Motor neuron (in vitro differentiated cells): ENCODE measurements at regions not wholly inside any gene's neighbourhood (a gene's known extent, or its start where the extent isn't known, plus 50 kb on each side); places are given as distances from the start of the nearest gene placed in this dataset.
"Not testable (repeated sequence)": the region's sequence is repeated elsewhere in the genome, so short reads cannot be mapped to it uniquely, and the experiment has no call there.

ENCODE experiments used
- ATAC-seq, 8 experiments: fragments of 200-7000 bp; cut with Tn5 transposase; replicated peaks in 6 of 8; 2 replicates each; pipeline ENCODE4 v1.8.0; 2021; ENCODE audit warnings: mild to moderate bottlenecking in 8 of 8, moderate library complexity in 8 of 8
- H3K27ac ChIP-seq, 2 donors: fragments of 250-450 bp; sonication (Bioruptor Pico); 2 replicates each; pipeline ENCODE4 v1.9.0; 2021; ENCODE audit warnings: antibody characterized with exemption in 2 of 2, mild to moderate bottlenecking in 2 of 2, moderate library complexity in 1 of 2
- H3K4me1 ChIP-seq, 2 donors: fragments of 250-450 bp; sonication (Bioruptor Pico); replicated peaks in 1 of 2; 2 replicates each; pipeline ENCODE4 v1.6.1; 2021; ENCODE audit warnings: antibody characterized with exemption in 2 of 2, mild to moderate bottlenecking in 2 of 2, moderate library complexity in 1 of 2
- H3K4me3 ChIP-seq, 5 donors: fragments of 250-450 bp; sonication (Bioruptor Pico); 2 replicates each; pipeline ENCODE4 v1.9.0; 2021; ENCODE audit warnings: antibody characterized with exemption in 5 of 5, mild to moderate bottlenecking in 5 of 5, moderate library complexity in 4 of 5
- WGBS, 10 experiments: fragments of 450-650 bp; shearing (Covaris generic); methylation state at CpG; one replicate each; pipeline ENCODE4 v1.0.0; 2022; 5-methylcytosine and 5-hydroxymethylcytosine counted together
- in situ Hi-C, 9 experiments: fragments of 400-800 bp; cut with MboI; loops; one replicate each; pipeline ENCODE4 v1.15.0; 2021; ENCODE audit warnings: low sequenced_read_pairs in 9 of 9, low pct_unique_long_range_greater_than_20kb in 2 of 9; ENCODE audit not compliant: unreplicated experiment in 9 of 9

DNA sequence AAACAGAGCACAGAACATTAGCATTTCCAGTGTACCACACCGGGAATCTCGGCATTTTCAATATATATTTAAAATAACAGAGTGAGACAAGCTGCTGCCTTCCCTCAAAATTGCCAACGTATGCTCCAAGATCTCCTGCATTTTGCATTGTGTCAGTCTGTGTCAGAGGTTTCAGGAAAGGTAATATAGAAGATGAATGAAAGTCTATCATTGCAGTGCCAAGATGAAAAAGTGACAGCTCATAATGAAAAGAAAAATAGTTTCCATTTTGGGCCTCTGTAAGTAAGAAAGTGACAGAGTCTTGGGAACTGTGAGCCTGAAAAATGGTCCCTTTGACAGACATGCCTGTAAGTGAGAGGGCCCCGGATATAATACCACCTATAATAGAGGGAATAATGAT, 297.8 kb upstream of the PIK3C3 start:
- H3K27ac ChIP-seq = no peak overlapping the region
- H3K4me3 ChIP-seq = no peak overlapping the region
- WGBS, 10 experiments = 0 to 93% (median 73%) methylated on average over 1 to 4 of the region's 4 CpGs
- in situ Hi-C loops = no loop called here
- H3K4me1 ChIP-seq = peaks cover 26 to 28% of the 10 kb centered on the region in 2 donors
- ATAC-seq = no peak

DNA sequence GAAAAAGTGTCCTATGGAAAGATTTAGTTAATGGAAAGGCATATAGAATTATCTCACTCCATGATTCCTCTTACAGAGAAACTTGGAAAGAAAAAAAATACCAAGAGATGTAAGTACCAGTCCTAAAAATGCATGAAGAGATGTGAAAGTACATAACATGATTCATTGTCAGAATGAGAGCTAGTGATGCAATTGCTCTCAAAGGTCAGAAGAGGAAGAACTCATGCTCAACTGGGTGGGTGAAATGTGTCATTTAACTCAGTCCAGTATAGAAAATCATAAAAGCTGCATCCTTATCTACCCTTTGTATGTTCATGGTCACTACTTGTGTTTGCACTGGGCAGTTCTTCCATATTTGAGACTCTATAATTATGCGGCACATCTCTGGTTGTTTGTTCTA, 300.0 kb upstream of the PIK3C3 start:
- Histone ChIP-seq H3K27ac (no peak overlapping the region), H3K4me3 (no peak overlapping the region), H3K4me1 (peaks cover 17 to 23% of the 10 kb centered on the region in 2 donors)
- in situ Hi-C loops = no loop called here
- ATAC-seq = peak in 1 of 8 experiments; percentile 35
- 60 to 100% (median 100%) methylated on average over 1 of the region's 1 CpG; no CpG with 5 or more reads in 4 of the 10 experiments for WGBS, 10 experiments

DNA sequence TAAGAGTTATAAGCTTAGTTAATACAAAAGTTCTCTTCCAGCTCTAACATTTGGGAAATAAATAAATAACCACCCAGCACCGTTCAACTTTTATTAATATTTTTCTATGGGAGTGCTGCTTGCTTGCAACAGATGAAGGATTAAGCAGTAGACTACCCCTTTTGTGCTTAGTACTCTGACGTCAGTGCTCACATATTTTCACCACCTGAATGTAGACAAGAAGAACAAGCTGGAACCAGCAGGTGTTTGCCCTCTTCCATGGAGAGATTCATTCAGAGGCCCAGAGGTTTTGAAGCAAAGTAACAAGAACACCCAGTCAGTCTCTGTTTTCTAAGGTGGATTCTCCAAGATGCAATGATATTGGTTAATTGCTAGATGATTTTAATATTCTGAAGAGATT, 307.1 kb upstream of the PIK3C3 start:
- WGBS, 10 experiments = 0 to 100% (median 83%) methylated on average over 1 to 2 of the region's 2 CpGs; no CpG with 5 or more reads in 5 of the 10 experiments
- H3K27ac ChIP-seq = no peak overlapping the region
- no peak overlapping the region for H3K4me3 ChIP-seq
- no peak for ATAC-seq
- in situ Hi-C loops = no loop called here
- peaks cover 18 to 31% of the 10 kb centered on the region in 2 donors for H3K4me1 ChIP-seq

DNA sequence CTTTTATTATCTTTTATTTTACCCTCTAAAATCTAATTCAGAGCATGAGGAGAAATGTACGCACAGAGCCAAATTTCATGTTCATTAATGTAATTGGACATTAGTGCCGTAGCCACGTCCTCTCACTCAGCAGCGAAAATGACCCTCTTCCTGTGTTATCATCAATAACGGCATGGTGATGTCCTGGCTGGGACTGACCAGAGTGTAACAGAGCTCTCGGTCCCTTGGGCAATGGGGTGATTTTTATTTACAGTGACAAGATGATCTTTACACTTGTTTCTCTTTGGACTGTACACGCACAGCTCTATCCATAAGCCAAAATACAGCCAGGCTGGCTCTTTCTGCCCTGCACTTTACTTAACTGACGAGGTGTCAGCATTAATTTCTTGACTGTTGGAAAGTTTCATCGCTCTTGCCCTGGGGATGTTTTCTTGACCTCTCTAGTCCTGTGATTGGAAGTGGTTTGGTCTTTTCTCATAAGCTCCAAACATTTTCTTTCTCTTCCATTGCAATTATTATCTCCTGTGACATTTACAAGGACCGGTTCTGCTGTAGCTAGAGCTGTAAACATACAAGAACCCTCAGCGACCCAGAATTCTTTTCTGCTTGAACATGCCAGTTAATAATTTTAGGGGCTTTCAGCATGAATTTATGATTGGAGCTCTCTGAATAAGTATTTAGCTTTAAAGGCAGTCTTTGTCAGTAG, 308.0 kb upstream of the PIK3C3 start:
- Histone ChIP-seq H3K4me1 (peaks cover 18 to 31% of the 10 kb centered on the region in 2 donors), H3K27ac (peak overlapping the region in 1 of 2 donors; percentile 45), H3K4me3 (no peak overlapping the region)
- peak in 5 of 8 experiments; percentile 90 to 99 (median 96) for ATAC-seq
- WGBS, 10 experiments = 19 to 88% (median 64%) methylated on average over 2 to 11 of the region's 11 CpGs
- in situ Hi-C loops = no loop called here

DNA sequence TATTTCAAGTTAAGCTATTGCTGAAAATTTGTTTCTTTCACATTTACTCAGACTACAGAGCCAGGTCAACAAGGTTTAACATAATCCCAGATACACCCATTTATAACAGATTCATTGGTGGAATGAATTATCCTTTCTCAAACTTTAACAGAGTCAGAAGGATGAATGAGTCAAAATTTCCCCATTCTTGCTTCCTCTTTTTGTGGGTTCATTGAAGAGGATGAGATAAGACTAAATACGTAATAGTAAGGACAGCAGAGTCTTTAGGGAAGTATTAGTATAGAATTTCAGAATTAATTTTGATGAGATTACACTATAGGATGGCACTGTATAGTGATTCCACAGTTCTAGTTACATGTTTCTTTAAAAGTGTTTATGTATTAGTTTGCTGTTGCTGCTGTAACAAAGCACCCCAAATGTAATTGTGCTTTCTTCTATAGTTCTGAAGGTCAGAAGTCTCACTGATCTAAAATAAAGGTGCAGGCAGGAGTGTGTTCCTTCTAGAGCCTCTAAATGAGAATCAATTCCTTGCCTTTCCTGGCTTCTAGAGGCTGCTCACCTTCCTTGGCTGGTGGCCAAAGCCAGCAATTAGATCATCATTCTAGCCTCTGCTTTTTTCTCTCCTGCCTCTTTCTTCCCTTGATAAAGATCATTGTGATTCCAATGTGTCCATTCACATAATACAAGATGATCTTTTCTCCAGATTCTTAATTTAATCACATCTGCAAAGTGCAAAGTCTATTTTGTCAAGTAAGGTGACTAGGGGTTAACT, 309.3 kb upstream of the PIK3C3 start:
- peaks cover 18 to 31% of the 10 kb centered on the region in 2 donors for H3K4me1 ChIP-seq
- in situ Hi-C loops = no loop called here
- no peak overlapping the region for H3K4me3 ChIP-seq
- ATAC-seq = no peak
- no peak overlapping the region for H3K27ac ChIP-seq
- WGBS, 10 experiments = 54 to 100% (median 92%) methylated on average over 1 of the region's 1 CpG; no CpG with 5 or more reads in 4 of the 10 experiments

GRCh38 chr18:41644466-41644865, 310.6 kb upstream of the PIK3C3 start:
- in situ Hi-C loops = no loop called here
- 0 to 100% (median 76%) methylated on average over 1 of the region's 1 CpG; no CpG with 5 or more reads in 4 of the 10 experiments for WGBS, 10 experiments
- ATAC-seq = no peak
- peaks cover 15 to 19% of the 10 kb centered on the region in 2 donors for H3K4me1 ChIP-seq
- no peak overlapping the region for H3K4me3 ChIP-seq
- no peak overlapping the region for H3K27ac ChIP-seq

- Histone ChIP-seq H3K4me1 (peaks cover 11 to 15% of the 10 kb centered on the region in 2 donors), H3K4me3 (no peak overlapping the region), H3K27ac (no peak overlapping the region)
- ATAC-seq = no peak
- WGBS, 10 experiments = 4 to 100% (median 48%) methylated on average over 2 to 3 of the region's 3 CpGs; no CpG with 5 or more reads in 2 of the 10 experiments
- in situ Hi-C loops = no loop called here
These were observed 311.6 kb upstream of the PIK3C3 start for GRCh38 chr18:41643427-41643826.

GRCh38 chr18:41642756-41643155, 312.3 kb upstream of the PIK3C3 start:
- in situ Hi-C loops = no loop called here

DNA sequence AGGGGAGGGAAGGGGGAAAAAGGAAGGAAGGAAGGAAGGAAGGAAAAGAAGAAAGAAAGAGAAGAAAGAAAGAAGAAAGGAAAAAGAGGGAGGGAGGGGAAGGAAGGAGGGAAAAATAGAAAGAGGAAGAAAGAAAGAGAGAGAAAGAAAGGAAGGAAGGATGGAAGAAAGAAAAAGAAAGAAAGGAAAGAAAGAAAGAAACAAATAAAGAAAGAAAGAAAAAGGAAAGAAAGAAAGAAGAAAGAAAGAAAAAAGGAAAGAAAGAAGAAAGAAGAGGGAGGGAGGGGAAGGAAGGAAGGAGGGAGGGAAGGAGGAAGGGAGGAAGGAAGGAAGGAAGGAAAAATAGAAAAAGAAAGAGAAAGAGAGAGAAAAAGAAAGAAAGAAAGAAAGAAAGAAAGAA, 315.8 kb upstream of the PIK3C3 start:
- no peaks in the 10 kb centered on the region for H3K4me1 ChIP-seq
- in situ Hi-C loops = no loop called here
- no peak overlapping the region for H3K27ac ChIP-seq
- no peak for ATAC-seq
- no peak overlapping the region for H3K4me3 ChIP-seq

More at GRCh38 chr18:41642756-41643155, 312.3 kb upstream of the PIK3C3 start:
- Histone ChIP-seq H3K4me1 (peaks cover 11 to 15% of the 10 kb centered on the region in 2 donors), H3K4me3 (no peak overlapping the region), H3K27ac (no peak overlapping the region)
- no peak for ATAC-seq
- 0 to 71% (median 17%) methylated on average over 1 to 2 of the region's 2 CpGs; no CpG with 5 or more reads in 1 of the 10 experiments for WGBS, 10 experiments

DNA sequence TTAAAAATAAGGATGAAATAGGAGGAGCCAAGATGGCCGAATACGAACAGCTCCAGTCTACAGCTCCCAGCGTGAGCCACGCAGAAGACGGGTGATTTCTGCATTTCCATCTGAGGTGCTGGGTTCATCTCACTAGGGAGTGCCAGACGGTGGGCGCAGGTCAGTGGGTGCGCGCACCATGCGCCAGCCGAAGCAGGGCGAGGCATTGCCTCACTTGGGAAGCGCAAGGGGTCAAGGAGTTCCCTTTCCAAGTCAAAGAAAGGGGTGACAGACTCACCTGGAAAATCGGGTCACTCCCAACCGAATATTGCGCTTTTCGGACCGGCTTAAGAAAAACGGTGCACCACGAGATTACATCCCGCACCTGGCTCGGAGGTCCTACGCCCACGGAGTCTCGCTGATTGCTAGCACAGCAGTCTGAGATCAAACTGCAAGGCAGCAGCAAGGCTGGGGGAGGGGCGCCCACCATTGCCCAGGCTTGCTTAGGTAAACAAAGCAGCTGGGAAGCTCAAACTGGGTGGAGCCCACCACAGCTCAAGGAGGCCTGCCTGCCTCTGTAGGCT, 323.2 kb upstream of the PIK3C3 start:
- peak in 4 of 8 experiments; percentile 22 to 49 (median 31) for ATAC-seq
- WGBS, 10 experiments = 0 to 100% (median 60%) methylated on average over 3 to 6 of the region's 26 CpGs; no CpG with 5 or more reads in 5 of the 10 experiments
- Histone ChIP-seq H3K4me1 (peaks cover 13 to 14% of the 10 kb centered on the region in 2 donors), H3K27ac (peak overlapping the region; percentile 93 to 95), H3K4me3 (peak overlapping the region; percentile 55 to 87 (median 85))
- in situ Hi-C loops = not testable (repeated sequence)

DNA sequence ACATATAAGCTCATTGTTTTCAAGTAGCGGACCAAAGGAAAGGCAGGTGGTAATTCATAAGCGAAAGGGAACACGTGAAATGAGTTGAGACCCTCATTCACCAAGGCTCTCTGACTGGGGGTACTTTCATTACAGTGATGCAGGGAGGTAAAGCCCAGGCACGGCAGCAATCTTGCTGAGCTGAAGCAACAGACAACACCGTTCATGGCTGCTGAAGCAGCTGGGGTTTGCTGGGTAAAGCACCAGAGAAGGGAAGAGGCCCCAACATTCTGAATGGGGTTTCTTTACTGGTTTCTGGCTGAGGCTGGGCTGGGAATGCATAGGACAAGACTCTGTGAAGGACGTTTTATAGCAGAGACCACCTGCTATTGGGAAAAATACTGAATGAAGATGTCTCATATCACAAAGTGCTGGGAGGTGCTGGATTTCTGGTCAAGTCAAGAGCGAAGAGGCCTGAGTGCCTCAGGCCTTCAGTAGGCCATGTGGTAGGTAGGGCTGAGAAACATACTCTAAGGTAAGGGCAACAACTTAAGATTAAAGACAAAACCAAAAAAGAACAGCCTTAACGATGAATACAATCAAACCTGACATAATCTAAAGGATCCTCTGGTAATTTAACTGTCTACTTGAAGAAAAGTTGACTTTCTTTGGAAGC, 324.7 kb upstream of the PIK3C3 start:
- Histone ChIP-seq H3K27ac (peak overlapping the region; percentile 93 to 95), H3K4me3 (peak overlapping the region; percentile 55 to 87 (median 85)), H3K4me1 (peaks cover 27 to 29% of the 10 kb centered on the region in 2 donors)
- in situ Hi-C loops = no loop called here
- WGBS, 10 experiments = 0 to 41% (median 24%) methylated on average over 1 to 8 of the region's 8 CpGs; no CpG with 5 or more reads in 1 of the 10 experiments
- peak in 5 of 8 experiments; percentile 67 to 85 (median 75) for ATAC-seq

DNA sequence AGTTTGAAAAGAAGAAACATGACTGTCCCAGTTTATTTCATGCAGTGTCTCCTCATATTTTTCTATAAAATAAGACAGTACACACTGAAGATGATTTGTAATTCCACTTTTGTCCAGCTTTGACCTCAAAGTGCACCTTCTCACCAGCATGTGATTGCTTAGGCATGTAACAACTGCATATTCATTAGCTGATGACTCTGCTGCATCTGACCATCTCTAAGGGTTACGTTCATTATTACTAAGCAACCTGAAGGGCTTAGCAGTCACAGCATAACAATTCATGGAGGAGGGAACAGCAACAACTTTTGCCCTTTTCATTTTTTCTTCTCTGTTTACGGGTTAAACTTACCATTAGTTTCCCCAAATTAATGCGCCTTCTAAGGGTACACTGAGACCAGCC, 330.6 kb upstream of the PIK3C3 start:
- in situ Hi-C loops = no loop called here
- H3K4me1 ChIP-seq = peaks cover 60 to 62% of the 10 kb centered on the region in 2 donors
- WGBS, 10 experiments = 8 to 100% (median 48%) methylated on average over 1 to 3 of the region's 3 CpGs; no CpG with 5 or more reads in 1 of the 10 experiments

More for the DNA sequence above, 330.6 kb upstream of the PIK3C3 start:
- ATAC-seq = peak; percentile 41 to 100 (median 97)
- no peak overlapping the region for H3K4me3 ChIP-seq
- no peak overlapping the region for H3K27ac ChIP-seq
